HG02840 (cell line): ENCODE measurements at regions not wholly inside any gene's neighbourhood (a gene's known extent, or its start where the extent isn't known, plus 50 kb on each side); places are given as distances from the start of the nearest gene placed in this dataset.
A peak's percentile ranks its signal among the peaks of the same experiment; 100 is the strongest.

Source experiments
- ATAC-seq: cut with Tn5 transposase; IDR thresholded peaks from one replicate; pipeline ENCODE4 v1.9.1; 2021; ENCODE audit warnings: mild to moderate bottlenecking, moderate library complexity, moderate number of reproducible peaks; ENCODE audit not compliant: unreplicated experiment, low FRiP score

DNA sequence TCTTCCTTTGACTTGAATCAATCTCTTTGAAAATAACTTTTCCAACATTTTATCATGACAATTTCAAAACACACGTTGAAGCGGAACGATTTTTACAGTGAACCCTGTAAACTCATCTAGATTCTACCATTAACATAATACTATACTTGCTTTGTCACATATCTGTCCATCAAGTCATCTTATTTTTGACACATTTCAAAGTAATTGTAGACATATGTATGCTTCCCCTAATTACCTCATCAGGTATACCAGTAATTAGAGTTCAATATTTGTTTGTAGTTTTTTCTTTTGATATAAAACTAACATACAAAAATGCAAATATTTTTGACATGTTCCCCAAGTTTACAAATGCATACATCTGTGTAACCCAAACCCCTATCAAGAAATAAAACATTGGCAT lies 140.4 kb downstream of the DACT1 start:
- ATAC-seq: no peak

DNA sequence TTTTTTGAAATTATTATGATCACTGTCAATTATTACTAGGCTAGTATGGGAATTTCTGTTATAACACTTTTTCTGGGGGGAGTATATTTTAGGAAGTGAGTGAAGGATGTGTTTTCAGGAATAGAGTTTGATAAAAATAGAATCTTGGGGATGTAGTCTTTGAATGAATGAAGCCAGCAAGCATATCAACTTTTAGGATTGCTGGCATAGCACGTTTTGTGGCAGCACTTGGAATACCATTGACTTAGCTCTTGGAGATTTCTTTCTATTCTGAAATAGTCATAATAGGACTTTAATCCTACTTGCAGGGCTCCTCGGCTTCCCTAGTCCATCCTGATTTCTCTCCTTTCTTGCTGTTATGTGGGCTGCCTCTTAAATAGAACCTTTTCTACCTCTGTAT lies 141.6 kb downstream of the DACT1 start:
- no peak for ATAC-seq

DNA sequence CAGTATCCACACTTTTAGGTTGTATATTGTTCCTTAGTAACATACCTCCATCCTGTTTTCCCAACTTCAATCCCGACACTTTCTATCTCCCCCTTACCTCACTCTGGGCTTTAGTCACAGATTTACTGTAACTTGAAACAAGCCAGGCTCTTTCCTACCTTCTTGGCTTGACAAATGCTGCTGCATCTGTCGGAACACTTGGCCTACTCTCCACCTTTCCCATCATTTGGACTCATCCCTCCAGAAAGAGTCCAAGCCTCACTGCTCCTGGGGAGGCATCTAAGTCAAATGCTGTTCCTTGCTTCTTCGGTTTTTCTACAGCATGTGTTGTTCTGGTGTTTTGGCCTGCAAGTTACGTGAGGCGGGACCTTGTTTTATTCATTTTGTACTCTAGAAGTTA lies 142.4 kb downstream of the DACT1 start:
- no peak for ATAC-seq

DNA sequence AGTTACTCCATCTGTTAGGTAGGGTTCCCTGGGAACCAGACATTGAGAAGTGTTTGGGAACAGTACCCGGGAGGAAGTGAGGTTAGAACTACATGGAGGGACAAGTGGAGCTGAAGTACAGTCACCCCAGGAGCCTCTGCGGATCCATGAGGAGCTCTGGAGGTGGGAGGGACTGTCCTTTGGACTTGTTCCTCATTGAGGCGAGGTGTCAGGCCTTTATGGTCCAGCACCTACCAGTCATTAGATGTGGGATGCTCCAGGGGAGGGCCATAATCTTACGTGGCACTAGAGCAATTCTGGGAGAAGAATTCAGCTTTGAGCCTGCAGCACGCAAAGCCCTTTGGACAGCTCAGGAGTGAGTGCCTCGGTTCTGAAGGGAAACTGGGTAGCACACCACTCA lies 142.8 kb downstream of the DACT1 start:
- ATAC-seq: no peak

DNA sequence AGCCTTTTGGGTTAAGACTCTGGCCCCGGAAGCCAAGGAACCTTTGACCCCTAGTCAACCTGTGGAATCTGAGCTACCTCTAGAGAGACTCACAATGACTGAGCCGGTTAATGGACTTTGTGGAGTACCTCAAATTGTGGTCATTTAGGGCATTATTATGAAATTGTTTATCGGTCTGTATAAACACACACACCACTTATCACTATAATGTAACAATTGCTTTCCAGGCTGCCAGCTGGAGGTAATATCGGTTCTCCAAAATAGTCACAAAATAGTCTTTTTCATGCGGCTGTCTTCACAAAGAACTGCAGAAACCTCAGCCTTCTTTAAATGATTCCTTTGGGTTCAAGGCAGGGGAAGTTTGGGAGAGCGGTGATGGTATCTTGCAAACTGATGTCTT lies 144.2 kb downstream of the DACT1 start:
- ATAC-seq: no peak

DNA sequence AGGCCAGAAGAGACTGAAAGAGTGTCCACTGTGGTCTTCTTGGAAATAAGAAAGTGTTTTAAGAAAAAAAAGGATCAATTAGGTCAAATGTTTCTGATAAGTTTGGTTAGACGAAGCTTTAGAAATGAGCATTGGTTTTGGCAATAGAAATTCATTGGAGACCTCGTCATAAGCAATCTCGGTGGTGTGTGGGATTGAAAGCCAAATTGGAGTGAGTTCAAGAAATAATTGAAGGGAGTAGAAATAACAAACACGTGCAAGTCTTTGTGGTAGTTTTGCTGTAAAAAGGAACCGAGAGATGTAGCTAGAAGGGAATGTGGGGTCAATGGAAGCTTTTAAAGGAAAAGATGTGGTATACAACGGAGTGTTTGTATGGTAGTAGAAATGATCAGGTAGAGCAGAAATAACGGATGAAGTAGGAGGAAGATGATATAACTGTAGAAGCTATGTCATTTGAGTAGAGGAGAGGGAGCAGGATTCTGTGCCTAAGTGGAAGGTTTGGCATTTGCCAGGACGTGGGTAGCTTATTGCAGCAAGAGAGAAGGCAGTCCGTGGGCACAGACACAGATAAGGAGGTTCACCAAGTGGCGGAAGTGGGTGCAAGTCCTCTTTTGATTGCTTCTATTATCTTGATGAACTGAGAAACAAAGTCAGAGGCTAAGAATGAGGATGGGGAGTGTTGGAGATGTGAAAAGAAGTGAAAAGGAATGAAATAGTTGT lies 146.2 kb downstream of the DACT1 start:
- ATAC-seq: no peak

DNA sequence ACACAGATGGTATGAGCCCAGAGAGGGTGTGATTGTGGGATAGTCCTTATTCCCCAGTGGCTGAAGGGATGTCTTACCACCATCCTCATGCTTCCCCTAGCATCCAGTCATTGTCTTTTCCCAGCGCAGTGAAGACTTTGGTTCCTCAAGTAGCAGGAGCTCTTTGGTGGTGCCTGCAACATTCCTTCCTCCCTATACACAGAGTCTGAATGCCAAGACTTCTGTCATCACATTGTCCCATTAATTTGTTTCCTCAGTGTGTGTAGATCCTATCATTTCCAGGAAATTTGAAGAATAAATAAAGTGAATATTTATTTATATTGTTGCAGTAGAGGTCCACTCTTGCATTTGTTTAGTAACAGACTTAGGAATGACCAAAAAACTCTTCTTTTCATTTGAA lies 147.2 kb downstream of the DACT1 start:
- ATAC-seq: no peak

DNA sequence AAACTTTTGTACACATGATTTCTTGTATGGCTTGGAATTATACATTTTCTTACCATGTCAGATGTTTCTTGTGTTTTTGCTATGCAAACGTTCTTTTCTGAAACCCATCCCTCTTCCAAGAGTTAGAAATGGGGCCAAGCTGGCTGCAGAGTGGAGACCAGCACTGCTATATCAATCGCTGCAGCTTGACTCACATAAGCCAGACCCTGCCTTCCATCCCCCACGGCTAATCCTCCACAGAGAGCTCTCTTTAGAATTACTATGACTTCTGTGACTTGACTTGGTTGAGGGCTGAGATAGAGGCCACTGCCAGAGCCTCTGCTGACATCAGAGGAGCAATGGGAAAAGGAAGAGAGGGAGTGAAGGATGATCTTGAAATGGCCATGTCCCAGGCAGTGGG lies 147.9 kb downstream of the DACT1 start:
- ATAC-seq: no peak

DNA sequence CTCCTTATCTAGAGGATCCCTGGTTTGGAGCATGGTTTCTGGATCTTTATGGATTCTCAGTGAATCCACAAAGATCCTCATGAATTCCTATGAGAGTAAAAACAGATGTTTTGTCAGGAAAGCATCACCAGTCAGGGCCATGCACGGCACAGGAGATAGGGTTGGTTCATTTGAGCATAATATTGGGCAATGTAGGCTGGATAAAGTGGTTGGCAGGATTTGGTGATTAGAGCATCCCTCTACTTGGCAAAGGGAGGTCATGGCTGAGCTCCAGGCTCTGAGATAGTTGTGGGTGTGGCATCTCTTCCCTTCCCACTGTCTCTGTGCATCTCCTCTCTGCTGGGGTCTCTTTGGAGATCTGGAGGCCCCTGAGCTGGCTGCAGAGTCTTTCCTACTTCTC lies 149.8 kb downstream of the DACT1 start:
- no peak for ATAC-seq

DNA sequence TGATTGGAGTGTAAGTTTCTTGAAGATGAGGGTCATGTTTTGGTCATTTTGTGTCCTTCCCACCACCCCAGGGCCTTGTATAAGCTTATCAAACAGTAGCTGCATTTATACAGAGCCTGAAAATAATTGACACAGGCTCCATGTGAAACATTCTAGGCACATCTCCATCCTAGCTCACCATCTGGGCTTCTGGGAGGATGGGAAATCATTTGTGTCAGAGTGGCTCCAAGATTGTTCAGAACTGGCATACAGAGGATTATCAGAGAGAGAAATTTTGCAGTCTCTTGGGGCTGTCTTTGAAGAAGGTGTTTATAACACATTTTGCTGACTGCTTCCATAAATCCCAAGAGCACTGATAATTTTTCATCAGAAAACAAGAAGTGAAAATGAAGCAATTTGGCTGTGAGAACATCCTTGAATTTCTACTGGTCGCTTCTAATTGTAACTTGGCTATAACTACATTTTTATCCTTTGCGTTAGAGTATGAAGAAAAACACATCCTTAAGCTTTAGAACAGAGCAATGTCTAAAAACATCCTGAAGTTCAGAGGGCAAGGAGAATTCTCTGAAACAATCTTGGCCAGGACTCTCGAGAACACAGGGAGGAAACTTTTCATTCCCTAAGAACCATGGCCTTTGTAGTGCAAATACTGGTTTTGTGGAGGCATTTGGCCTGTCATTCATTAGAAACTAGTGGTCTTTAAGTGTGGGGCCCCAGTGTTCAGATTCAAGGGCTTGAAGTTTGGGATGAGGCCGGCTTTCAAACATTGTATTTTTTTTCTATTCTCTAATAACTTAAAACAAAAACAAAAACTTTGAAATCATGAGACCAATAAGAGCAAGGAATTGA lies 151.1 kb downstream of the DACT1 start:
- ATAC-seq: no peak

DNA sequence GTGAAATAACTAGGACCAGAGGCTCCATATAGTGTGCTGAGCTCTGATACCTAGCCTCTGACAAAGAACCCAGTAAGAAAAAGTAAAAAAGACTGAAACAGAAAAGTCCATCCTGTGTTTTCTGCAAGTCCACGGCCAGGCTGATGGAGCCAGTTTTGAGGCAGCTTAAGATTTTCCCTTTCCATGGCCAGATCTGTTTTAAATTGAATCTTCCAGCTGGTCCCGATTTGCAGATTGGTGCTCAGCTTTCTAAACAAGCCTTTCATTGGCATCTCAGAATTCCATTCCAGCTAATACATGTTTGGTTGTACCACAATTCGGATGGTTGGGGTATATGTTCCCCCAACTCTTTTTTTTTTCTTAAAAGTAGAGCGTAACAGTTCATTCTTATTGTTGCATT lies 152.0 kb downstream of the DACT1 start:
- no peak for ATAC-seq

DNA sequence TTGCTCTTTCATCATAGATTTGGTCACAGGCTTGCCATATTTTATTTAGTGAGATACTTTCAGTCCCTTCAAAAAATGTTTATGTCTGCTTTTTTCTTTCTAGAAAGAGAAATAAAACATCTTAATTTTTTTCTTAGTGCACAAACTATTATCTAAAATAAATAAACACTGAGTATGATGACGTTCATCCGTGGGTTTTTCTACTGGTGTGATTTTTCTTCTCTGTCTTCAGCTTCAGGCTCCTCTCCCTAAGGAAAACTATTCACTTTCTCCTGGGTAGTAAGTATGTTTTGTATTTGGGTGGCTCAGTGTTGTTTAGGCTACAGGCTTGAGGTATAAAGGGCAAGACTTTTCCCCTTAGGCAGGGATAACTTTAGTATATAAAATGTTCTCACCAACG lies 154.7 kb downstream of the DACT1 start:
- no peak for ATAC-seq

DNA sequence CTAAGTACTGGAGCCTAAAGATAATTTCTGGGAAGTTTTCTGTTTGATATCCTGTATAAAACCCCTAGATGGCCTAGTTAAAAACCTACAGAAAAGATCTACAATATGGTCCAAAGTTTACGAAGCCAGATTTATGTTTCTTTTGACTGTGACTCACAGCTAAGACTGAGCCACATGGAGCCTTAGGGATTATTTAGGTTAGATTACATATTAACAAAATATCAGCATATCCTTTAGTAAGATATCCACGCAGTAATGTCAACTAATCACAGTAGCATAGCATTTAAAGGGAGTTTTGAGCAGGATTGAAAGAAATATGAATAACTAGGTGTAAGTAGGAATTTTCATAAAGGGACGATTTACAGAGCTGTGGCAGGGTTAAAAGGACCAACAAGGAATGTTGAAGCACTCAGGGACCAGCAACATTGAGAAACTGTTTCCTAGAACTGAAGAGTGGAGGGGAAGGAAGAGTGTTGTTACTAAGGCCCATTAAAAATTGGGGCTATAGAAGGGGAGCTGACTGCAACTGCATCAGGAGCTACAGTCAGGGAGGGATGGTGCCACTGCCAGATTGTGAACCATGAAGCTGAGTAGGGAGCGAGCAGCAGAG lies 155.5 kb downstream of the DACT1 start:
- no peak for ATAC-seq

DNA sequence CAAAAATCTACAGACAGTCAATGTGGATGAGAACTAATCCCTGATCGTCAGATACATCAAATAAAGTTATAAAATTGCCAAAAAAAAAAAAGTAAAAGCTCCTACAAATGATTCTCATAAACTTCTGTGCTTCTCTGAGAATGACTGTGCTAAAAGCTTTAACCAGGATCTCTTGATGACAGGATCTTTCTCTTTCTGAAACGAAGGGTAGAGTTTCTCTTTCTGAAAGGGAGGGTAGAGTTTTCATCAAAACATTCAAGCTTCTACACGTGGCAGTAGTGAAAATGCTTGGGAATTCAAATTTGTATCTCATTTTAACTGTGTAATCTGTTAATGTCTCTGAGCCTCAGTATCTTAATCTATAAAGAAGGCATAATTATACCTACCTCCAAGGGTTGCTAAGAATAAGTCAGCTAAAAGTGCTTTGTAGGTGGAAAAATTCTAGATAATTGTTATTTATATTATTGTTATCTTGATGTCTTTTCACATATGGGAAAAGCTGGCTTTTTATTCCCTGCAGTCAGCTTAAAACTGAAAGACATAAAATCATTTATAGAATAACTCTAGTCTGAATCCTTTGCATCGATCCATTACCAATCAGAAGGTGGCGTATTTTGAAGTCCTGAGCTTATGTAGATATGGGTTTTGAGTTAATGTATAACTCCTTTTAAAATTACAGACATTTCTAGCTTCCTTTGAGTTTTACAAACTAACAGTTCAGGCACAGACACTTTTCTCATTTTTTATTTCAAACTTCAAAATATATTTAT lies 157.4 kb downstream of the DACT1 start:
- no peak for ATAC-seq

DNA sequence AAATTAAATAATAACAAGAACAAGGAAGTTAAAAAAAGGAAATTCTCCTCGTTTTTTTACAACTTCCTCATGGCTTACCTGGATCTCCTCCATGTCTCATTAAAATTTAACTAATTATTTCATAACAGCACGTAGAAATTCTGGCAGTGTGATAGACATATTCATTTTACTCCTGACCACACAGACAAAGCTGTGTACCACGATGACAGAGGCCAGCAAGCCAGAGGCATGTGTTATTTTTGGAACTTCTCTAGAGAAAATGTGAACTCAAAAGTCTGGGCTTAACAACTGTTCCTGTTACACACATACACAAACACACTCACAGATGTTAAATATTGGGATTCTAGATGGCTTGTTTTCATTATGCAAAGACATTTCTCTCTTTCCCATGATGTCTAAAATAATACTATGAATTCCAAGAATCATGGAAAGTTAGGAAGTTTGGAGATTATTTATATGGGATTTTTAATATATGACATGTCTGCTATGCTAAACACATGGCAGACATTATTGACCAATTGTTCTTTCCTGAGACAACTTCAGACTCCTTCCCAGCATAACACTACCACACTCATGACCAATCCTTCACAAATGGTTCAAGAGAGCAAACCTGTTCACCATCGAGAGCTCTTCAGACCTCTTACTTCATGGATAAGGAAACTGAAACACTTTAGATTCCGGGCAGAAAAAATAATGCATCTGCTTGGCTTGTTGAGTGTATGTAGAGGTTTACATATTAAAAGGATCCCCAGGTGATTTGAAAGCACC lies 158.7 kb downstream of the DACT1 start:
- no peak for ATAC-seq

DNA sequence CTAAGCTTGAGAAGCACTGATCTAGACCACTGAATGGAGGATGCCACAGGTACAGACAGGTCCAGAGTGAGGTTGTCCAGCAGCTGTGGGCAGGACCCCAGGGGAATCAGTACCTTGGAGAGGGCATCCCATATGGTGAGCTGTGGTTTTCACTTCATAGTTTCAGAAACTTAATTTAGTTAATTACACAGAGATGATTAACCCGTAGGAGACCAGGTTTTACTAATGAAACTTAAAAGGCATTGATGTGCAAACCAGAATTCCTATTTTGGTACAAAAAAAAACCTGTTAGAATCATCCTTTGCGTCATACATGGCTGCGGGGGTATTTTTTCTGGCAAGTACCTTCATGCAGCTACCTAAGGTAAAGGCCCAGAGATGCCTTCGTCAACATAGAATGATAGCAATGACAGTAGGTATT lies 159.3 kb downstream of the DACT1 start:
- peak; percentile 83 for ATAC-seq

DNA sequence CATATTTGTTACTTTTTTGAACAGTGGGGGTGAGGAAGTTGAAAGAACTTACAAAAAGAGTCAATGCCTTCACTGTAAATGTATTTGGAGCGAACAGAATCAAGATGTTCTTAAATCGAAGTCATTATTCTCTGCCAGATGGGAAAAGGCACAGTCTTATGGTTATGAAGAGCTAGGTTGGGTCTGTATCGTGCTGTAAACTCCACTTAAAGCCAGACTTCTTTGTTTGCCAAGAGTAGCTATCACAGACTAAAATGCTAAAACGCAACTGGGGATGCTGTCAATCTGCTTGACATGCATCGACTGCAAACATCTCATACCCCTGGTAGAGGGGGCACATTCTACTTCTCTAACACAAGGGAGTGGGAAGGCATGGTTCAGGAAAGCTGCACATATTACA lies 160.4 kb downstream of the DACT1 start:
- no peak for ATAC-seq

DNA sequence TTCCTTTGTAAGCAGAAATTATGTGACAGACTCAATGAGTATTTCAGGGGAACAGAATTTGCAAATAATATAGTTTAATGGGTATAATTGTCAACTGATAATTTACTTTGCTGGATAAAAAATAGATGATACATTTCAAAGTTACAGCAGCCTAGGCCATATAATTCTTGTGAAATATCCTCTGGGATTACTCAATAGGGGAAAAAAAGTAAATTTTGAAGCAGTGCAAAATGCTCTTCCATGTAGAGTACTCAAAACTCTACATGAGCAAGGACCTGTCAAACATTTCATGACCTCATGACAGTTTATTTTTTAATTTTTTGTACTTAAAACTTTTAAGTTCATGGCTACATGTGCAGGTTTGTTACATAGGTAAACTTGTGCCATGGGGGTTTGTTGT lies 163.3 kb downstream of the DACT1 start:
- ATAC-seq: no peak

DNA sequence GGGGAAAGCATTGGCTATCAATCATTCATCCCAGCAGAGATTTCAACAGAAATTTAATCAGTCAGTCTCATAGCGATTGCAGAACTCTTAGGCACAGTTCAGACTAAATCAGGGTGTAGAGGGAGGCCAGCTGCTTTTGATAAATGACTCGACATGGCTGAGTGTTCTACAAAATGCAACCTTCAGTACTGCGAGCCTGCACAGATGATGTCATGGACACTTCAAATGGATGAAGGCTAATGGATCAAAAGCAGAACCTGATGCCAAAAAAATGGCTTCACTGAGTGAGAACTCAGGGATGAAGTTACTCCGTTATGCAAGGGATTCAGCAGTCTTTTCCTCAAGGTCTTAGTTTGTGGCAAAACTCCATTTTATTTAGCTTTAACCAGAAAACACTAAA lies 167.3 kb downstream of the DACT1 start:
- ATAC-seq: no peak
